ENCODE measurements at regions not wholly inside any gene's neighbourhood (a gene's known extent, or its start where the extent isn't known, plus 50 kb on each side); places are given as distances from the start of the nearest gene placed in this dataset.

GRCh38 chr9:14453286-14453685 is 139.3 kb upstream of the NFIB start:
- ChIA-PET CTCF (no interaction called here), POLR2A (no interaction called here), RAD21 (ENCODE audit: low non-redundant PET in 1 of 2, low total read pairs in 2 of 2, uncharacterized antibody in 2 of 2, unreplicated experiment in 2 of 2) (no interaction called here)
- Histone ChIP-seq H3K79me2 (ENCODE audit: insufficient read depth, low read length) (no peaks in the 10 kb centered on the region), H2AFZ (ENCODE audit: low read depth, low read length, poor library complexity, severe bottlenecking) (no peak overlapping the region), H3K9me3 (ENCODE audit: control insufficient read depth in 1 of 2, insufficient read depth in 1 of 2, low read depth in 1 of 2, low read length in 2 of 2) (no peaks in the 10 kb centered on the region), H3K27me3 (ENCODE audit: insufficient read depth, low read length) (peaks cover 35% of the 10 kb centered on the region), H3K36me3 (ENCODE audit: control insufficient read depth in 1 of 2, insufficient read depth in 2 of 2, low read length in 2 of 2) (no peaks in the 10 kb centered on the region), H3K9me2 (ENCODE audit: insufficient read depth) (no peaks in the 10 kb centered on the region), H3K9ac (ENCODE audit: low read length) (no peak overlapping the region), H3K27ac (ENCODE audit: low read depth, low read length) (no peak overlapping the region), H4K20me1 (ENCODE audit: insufficient read depth) (no peaks in the 10 kb centered on the region), H3K4me3 (replicated peaks in 1 of 2; ENCODE audit: low read depth in 1 of 2, low read length in 2 of 2) (no peak overlapping the region), H3K4me2 (ENCODE audit: low read length) (no peak overlapping the region), H3K4me1 (ENCODE audit: control insufficient read depth in 1 of 2, insufficient read depth in 2 of 2, low read length in 2 of 2) (no peaks in the 10 kb centered on the region)
- no peak for ATAC-seq
- no peak for DNase-seq (ENCODE audit: low read depth, low spot score)
- no peak for TF ChIP-seq ZNF274 (IDR thresholded peaks at IDR 0.05; ENCODE audit: low read depth, low read length)
- TF ChIP-seq ATF3 (IDR thresholded peaks at IDR 0.05) = no peak
- TF ChIP-seq, protein P1, sequence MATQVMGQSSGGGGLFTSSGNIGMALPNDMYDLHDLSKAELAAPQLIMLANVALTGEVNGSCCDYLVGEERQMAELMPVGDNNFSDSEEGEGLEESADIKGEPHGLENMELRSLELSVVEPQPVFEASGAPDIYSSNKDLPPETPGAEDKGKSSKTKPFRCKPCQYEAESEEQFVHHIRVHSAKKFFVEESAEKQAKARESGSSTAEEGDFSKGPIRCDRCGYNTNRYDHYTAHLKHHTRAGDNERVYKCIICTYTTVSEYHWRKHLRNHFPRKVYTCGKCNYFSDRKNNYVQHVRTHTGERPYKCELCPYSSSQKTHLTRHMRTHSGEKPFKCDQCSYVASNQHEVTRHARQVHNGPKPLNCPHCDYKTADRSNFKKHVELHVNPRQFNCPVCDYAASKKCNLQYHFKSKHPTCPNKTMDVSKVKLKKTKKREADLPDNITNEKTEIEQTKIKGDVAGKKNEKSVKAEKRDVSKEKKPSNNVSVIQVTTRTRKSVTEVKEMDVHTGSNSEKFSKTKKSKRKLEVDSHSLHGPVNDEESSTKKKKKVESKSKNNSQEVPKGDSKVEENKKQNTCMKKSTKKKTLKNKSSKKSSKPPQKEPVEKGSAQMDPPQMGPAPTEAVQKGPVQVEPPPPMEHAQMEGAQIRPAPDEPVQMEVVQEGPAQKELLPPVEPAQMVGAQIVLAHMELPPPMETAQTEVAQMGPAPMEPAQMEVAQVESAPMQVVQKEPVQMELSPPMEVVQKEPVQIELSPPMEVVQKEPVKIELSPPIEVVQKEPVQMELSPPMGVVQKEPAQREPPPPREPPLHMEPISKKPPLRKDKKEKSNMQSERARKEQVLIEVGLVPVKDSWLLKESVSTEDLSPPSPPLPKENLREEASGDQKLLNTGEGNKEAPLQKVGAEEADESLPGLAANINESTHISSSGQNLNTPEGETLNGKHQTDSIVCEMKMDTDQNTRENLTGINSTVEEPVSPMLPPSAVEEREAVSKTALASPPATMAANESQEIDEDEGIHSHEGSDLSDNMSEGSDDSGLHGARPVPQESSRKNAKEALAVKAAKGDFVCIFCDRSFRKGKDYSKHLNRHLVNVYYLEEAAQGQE (IDR thresholded peaks at IDR 0.05; ENCODE audit: low read depth) = no peak
- no peak for TF ChIP-seq POLR2AphosphoS5 (IDR thresholded peaks at IDR 0.05; ENCODE audit: low read depth, low read length)
- TF ChIP-seq EGR1 (IDR thresholded peaks at IDR 0.05; ENCODE audit: low read depth) = no peak
- TF ChIP-seq ZBTB33 (IDR thresholded peaks at IDR 0.05; ENCODE audit: extremely low read depth, insufficient replicate concordance, low read length) = no peak
- BruUV-seq (replicated peaks) = no TSS peak
- intact Hi-C loops (cut with micrococcal nuclease) = no loop called here

Measured in HCT116 (cell line).